Erythroblast (primary cell): ENCODE measurements at regions not wholly inside any gene's neighbourhood (a gene's known extent, or its start where the extent isn't known, plus 50 kb on each side); places are given as distances from the start of the nearest gene placed in this dataset.

Experiments used
- DNase-seq, 2 experiments: peaks; one replicate each; lab custom pipeline; 2025; lab: John Stamatoyannopoulos, UW
- GATA1 ChIP-seq: IDR thresholded peaks from 2 replicates; pipeline ENCODE4 v1.6.1; 2011; ENCODE audit warnings: low read depth, mild to moderate bottlenecking, control low read depth, low read length, moderate library complexity
- POLR2A ChIP-seq: IDR thresholded peaks from 2 replicates; pipeline ENCODE4 v1.6.1; 2011; ENCODE audit warnings: mild to moderate bottlenecking, low read length

DNA sequence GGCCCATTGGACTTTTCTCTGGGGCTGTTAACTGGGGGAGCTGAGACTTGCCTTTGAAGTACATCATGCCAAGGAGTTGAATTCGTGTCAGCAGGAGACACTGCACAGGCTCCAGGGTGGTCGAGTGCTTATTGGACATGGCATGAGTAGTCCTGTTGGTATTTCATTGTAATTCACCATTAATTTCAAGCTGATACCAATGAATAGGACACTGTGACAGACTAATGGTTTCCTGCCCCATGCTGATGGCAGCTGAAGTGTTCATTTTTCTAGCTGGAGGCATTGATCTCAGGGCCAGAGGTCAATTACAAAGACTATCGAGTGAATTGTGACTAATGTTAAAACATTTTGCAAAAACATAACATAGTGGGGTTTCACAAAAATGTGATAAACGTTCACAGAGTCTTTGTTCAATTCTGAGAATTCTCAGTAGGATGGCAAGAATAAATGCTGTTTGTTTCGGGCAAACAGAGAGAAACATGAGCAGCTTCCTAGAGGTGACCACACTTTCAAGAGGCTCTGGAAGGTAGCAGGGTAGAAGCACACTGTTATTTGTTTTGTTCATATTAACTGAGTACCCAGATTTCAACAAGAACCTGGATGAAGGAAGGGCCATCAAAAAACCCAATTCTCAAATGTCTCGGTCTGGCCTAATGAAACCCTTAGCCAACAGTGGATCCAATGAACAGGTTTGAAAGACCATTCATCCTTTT is 90.6 kb upstream of the ARL4C start:
- no peak for DNase-seq
- TF ChIP-seq POLR2A (no peak), GATA1 (no peak)

DNA sequence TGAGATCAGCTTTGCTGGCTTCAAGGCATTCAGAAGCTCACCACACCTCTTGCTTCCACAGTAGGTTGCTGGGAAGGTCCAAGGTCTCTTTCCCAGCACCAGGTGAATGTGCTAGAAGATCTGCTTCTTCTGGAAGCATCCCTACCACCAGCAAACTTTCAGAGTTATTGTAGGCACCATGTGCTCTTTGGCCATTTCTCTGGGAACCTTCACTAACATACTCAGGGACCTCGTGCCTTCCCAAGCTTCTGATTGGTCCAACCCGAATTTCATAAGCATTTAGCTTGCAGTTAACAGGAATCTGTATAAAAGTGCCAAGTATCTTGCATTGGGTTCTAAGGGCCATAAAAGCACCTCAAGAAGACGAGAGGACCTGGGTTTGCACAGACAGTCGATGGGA is 86.5 kb upstream of the ARL4C start:
- DNase-seq: no peak
- TF ChIP-seq GATA1 (no peak), POLR2A (no peak)

DNA sequence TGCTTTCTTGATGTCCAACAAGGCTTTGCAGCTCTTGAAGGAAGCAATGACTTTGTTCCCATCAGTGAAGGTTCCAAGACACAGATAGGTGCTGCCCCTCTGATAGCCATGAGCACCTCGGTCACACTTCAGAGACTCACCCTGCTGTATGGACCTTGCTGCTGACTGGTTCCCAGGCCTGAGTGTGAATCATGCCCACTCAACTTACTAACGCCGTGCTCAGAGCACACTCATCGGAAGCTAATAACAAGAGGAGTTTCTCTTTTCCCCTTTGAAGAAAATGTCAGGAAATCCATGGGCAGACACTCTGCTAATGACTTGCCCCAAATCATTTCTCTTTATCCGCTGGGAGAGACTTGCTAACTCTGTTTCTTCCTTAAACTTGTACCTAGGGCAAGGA is 83.8 kb upstream of the ARL4C start:
- TF ChIP-seq GATA1 (no peak), POLR2A (no peak)
- DNase-seq: no peak

DNA sequence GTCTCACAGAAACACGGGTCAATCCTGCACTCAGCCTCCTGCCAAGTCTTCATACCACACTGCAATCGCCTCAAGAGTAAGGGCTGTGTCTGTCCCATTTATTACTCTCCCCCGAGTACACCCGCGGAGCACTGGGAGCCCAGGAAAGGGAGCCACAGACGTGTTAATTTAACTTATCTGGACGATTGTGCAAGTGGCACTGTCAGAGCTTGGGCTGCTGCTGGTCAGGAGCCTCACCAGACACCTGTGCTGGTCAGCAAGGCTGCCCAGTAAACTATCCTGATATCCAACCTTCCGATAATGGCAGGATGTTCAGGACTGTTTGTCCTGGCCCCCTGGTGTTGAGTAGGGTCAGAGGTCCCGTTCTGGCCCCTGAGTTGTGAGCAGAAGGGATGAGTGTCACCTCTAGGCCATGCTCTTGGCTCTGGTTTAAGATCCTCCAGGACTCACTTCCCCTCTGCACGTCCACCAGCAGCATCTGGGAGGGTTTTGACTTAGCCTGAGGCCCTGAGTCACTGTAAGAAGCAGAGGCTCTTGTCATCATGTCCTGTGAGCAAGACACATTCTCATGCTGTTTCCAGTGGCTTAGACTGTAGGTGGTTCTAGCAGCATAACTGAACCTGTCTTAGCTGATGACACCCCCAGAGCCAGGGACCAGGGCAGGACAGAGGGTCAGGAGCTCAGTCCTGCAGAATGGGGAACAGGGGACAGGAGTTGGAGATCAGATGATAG is 82.5 kb upstream of the ARL4C start:
- no peak for TF ChIP-seq GATA1
- no peak for TF ChIP-seq POLR2A
- DNase-seq: no peak

DNA sequence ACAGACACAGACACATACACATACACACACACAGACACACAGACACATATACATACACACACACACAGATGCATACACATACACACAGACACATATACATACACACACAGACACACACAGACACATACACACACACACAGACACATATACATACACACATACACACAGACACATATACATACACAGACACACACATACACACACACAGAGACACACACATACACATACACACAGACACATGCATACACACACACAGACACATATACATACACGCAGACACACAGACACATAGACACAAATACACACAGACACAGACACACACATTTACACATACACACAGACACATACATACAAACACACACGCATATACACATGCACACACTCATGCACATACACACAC is 81.5 kb upstream of the ARL4C start:
- TF ChIP-seq POLR2A (no peak), GATA1 (no peak)
- DNase-seq: no peak

DNA sequence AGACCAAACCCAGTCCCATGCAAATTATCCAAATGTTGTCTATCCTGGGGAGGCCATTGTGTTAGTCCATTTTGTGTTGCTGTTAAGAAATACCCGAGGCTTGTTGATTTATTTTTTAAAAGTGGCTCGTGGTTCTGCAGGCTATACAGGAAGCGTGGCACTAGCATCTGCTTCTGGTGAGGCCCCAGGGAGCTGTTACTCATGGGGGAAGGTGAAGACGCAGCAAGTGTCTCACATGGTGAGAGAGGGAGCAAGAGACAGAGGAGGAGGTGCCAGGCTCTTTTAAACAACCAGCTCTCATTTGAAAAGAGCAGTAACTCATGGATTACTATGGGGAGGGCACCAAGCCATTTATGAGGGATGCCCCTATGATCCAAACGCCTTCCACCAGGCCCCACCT is 80.3 kb upstream of the ARL4C start:
- no peak for DNase-seq
- TF ChIP-seq GATA1 (no peak), POLR2A (no peak)

DNA sequence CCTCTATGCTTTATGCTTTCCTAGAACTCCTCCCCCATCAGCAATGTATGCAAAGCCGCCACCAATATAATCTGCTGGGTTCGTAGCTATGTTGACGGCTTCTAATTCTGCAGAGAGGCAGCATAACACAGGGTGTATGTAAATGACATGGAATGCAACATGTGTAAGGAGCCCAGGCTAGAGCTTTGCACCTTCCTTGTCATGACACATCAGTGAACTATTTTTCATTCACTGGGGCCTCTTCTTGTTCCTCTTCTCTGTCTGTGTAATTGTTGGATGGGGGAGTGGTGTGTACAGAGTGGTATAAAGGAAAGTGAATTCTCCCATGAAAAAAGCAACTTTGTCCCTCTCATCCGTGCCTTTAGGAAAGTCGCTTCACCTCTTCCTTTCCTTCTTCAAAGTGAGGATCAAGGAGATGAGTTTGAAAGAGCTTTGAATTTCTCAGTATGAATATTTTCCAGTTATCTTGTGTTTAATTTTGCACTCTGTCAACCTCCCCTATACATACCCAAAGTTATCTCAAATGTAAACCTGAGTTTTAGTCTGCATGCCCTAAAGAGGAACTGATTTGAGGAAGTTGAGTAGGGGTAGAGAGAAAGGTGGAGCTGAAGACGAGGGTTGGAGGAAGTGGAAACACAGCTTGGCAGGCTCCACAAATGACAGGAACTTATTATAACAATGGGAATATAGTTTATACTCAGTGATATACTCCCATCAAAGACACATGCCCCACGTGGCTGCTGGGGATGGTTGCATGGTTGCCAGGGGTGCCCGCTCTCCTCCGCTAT is 74.9 kb upstream of the ARL4C start:
- TF ChIP-seq GATA1 (no peak), POLR2A (no peak)
- no peak for DNase-seq

DNA sequence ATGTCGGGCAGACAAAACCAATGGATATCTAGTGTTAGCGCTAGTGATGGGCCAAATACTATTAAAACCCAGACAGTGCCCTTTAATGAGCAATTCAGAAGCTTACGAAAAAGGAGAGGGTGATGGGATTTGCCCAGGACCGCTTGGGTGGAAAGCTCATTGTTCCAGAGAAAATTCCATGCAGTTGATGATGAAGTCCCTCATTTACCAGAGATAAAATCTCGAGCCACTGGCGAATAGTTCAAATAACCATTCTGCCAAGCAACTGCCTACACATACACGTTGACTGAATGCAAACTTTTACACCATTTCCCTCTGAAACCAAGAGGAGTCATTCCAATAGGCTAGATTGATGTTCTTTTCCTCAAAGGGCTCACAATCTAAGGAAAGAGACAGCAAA is 73.6 kb upstream of the ARL4C start:
- DNase-seq: no peak
- no peak for TF ChIP-seq GATA1
- TF ChIP-seq POLR2A: no peak

DNA sequence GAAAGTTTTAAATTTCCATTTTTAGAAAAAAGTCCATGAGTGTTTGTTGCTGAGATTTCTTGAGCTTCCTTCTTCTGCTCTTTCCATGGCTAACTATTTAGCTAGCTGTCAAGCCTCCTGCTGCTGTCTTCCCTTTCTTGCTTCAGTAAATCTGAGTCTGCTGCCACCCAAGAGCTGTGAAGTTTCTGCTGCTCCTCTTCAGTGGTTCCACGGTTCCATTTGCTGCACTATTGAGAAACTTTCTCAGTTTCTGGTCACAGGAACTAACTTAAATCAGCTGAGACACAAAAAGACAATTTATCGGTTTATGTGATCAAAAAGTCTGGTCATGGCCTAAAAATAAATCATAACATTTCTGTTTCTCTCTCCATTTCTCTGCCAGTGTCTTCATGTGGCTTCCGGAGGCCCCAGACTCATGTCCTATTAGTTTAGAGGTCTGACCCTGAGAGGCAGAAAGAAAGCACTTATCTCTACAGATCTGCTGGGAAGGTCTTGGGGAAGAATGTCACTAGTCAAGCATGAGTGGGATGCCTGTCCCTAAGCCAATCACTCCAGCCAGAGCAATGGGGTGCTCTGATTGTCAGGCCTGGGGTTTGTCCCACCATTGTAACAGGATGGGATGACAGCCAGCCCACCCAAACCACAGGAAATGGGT is 73.0 kb upstream of the ARL4C start:
- TF ChIP-seq POLR2A: no peak
- TF ChIP-seq GATA1: no peak
- DNase-seq: no peak

DNA sequence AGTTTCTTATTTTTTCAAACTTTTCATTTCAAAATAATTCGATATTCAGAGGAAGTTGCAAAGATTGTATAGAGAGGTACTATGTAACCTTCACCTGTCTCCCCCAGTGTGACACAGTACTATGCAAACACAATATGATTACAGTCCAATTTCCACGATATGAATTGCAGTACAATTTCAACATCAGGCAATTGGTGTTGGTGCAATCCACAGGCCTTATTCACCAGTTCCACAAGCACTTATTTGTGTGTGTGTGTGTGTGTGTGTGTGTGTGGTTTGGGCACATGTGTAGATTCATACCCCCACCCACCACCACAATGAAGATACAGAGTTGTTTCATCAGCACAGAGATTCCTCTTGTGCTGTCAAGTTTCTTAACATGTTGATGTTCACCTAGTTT is 69.7 kb upstream of the ARL4C start:
- DNase-seq: no peak
- no peak for TF ChIP-seq GATA1
- no peak for TF ChIP-seq POLR2A

DNA sequence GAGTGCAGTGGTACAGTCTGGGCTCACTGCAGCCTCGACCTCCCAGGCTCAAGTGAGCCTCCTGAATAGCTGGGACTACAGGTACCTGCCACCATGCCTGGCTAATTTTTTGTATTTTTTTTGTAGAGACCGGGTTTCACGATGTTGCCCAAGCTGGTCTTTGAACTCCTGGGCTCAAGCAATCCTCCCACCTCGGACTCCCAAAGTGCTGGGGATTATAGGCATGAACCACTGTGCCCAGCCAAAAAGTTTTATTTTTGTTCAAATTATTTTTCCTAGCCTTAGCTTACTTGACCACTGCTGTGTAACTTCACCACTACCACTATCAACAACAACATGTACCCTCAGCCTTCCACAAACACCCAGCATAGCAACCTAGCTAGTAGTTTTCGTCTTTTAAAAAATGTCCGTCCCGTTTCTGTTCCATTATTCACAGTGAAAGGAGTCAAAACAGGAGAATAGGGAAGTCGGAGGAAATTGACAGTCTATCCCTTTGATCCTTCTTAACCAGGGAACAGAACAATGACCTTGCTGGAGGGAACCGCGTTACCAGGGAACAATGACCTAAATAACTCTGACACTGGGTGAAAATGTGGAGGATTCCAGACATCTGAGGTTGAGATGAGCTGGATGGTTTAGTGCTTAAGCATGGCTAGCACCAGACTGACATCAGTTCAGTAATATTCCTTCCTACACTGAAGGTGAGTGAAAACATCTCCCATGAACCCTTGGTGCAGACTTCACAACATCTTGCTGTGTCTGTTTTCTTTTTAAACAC is 69.2 kb upstream of the ARL4C start:
- DNase-seq: no peak
- TF ChIP-seq POLR2A: no peak
- TF ChIP-seq GATA1: no peak

DNA sequence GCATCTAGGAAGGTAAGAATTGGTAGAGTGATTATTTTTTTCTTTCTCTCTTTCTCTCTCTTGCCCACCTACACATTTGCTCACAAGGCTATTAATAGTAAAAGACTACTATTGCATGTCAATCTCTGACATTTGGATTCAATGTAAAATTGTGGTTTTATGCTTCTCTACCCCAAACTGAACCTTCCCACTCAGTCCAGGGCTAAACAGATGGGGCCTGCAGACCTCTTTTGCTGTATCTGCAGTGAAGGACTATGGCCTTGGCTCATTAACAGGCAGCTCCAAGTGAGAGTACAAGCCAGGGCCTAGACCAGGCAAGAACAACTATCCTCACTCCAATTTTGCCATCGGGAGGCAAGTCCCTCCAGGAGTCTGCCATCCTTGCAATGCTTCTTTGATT is 68.3 kb upstream of the ARL4C start:
- TF ChIP-seq GATA1 (no peak), POLR2A (no peak)
- DNase-seq: no peak

DNA sequence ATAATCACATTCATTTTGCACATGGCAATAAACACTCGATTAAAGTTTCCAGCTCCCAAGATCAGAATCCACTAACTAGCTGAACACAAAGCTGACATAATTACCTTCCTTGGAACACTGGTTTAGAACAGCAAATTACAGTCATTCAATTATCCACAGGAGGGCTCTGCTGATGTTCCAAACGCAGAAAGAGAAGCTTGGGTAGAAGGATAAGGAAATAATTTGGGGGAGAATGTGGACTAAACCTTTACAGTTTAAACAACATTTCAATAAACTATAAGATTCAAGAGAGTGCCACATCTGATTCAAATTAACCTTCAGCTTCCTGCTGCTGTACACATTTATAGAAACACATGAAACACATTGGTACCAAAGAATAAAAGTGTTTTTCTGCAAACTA is 67.8 kb upstream of the ARL4C start:
- DNase-seq: no peak
- no peak for TF ChIP-seq POLR2A
- TF ChIP-seq GATA1: no peak
